K562 (cell line): ENCODE measurements at regions not wholly inside any gene's neighbourhood (a gene's known extent, or its start where the extent isn't known, plus 50 kb on each side); places are given as distances from the start of the nearest gene placed in this dataset.

Source experiments
- ATAC-seq: fragments of 200-7000 bp; cut with Tn5 transposase; 3 replicates; pipeline ENCODE4 v1.9.1; 2020; ENCODE audit warnings: moderate library complexity
- BruUV-seq: library from RNA; stranded (reverse); fragments of 400-500 nt; replicated peaks from 2 replicates; lab custom pipeline; 2021; lab: Mats Ljungman, UMichigan
- CTCF ChIA-PET: fragments of 300-600 bp; formaldehyde crosslinking; extraction: SDS; loops from one replicate; lab custom pipeline; 2021; ENCODE audit warnings: low intra/inter-chr PET ratio; lab: Yijun Ruan, JAX
- POLR2A ChIA-PET: fragments of 300-600, 350-650 bp; sonication (Branson Sonifier 250); formaldehyde crosslinking; extraction: SDS; loops from one replicate; lab custom pipeline; 2021; ENCODE audit warnings: antibody characterized with exemption, inconsistent platforms; lab: Yijun Ruan, JAX
- DNase-seq, 4 experiments: peaks; one replicate each; pipeline versions ENCODE4 v3.0.0 to v3.0.0-alpha.2; 2011 to 2018; ENCODE audit warnings: low spot score in 3 of 4, mixed read lengths in 3 of 4; ENCODE audit errors: extremely low read depth in 1 of 4
- FAIRE-seq: peaks from 2 replicates; lab custom pipeline; 2011; peaks lifted over from hg19 to GRCh38; lab: Jason Lieb, UNC
- H2AFZ ChIP-seq: 2 replicates; pipeline ENCODE4 v1.6.0; 2011; ENCODE audit warnings: low read depth, low read length, control low read depth, inconsistent platforms
- H3K27ac ChIP-seq: fragments of 200-600 bp; 3 replicates; pipeline ENCODE4 v1.8.0; 2011; ENCODE audit warnings: low read depth, mild to moderate bottlenecking, control low read depth, inconsistent platforms, low read length, moderate library complexity, mixed read lengths; ENCODE audit errors: extremely low read depth
- H3K27me3 ChIP-seq, 2 experiments: fragments of 300-600 bp in 1 of 2; 2 replicates in 1 of 2; 3 replicates in 1 of 2; pipeline versions ENCODE4 v1.6.0 to v1.8.0; 2011; ENCODE audit warnings: inconsistent platforms in 2 of 2, low read length in 2 of 2, mild to moderate bottlenecking in 1 of 2, mixed read lengths in 1 of 2, moderate library complexity in 1 of 2; ENCODE audit not compliant: control insufficient read depth in 2 of 2, insufficient read depth in 2 of 2
- H3K36me3 ChIP-seq: fragments of 300-600 bp; 3 replicates; pipeline ENCODE4 v1.8.0; 2011; ENCODE audit warnings: mild to moderate bottlenecking, low read length, inconsistent platforms; ENCODE audit not compliant: control insufficient read depth, insufficient read depth
- H3K4me1 ChIP-seq, 2 experiments: fragments of 200-600 bp in 1 of 2; replicated peaks in 1 of 2; 2 replicates in 1 of 2; 3 replicates in 1 of 2; pipeline versions ENCODE4 v1.5.1 to v1.8.0; 2011; ENCODE audit warnings: inconsistent platforms in 2 of 2, low read length in 2 of 2, mild to moderate bottlenecking in 1 of 2, mixed read lengths in 1 of 2, moderate library complexity in 1 of 2; ENCODE audit not compliant: control insufficient read depth in 2 of 2, insufficient read depth in 2 of 2
- H3K4me2 ChIP-seq: 2 replicates; pipeline ENCODE4 v1.6.1; 2011; ENCODE audit warnings: low read length, control low read depth, inconsistent platforms, mixed read lengths; ENCODE audit not compliant: insufficient read depth
- H3K4me3 ChIP-seq: fragments of 200-600 bp; sonication (generic), shearing (Covaris generic); 2 replicates; pipeline ENCODE4 v1.5.1; 2016; ENCODE audit warnings: control low read depth, inconsistent platforms
- H3K79me2 ChIP-seq: fragments of 200-600 bp; 3 replicates; pipeline ENCODE4 v1.8.0; 2011; ENCODE audit warnings: low read length, inconsistent platforms; ENCODE audit not compliant: control insufficient read depth, insufficient read depth
- H3K9ac ChIP-seq, 2 experiments: 2 replicates each; pipeline versions ENCODE4 v1.6.0 to v1.6.1; 2011; ENCODE audit warnings: low read depth in 2 of 2, low read length in 2 of 2, control low read depth in 1 of 2, inconsistent platforms in 1 of 2, mild to moderate bottlenecking in 1 of 2, mixed read lengths in 1 of 2; ENCODE audit not compliant: insufficient read depth in 1 of 2
- H3K9me1 ChIP-seq: one replicate; pipeline ENCODE4 v1.6.0; 2011; ENCODE audit warnings: inconsistent platforms, mild to moderate bottlenecking, low read length, moderate library complexity; ENCODE audit not compliant: control insufficient read depth, insufficient read depth
- H3K9me3 ChIP-seq: replicated peaks from 2 replicates; pipeline ENCODE4 v1.5.1; 2011; ENCODE audit warnings: low read depth, low read length, inconsistent platforms; ENCODE audit not compliant: control insufficient read depth, insufficient read depth
- H4K20me1 ChIP-seq: replicated peaks from 2 replicates; pipeline ENCODE4 v1.6.1; 2011; ENCODE audit warnings: low read length, inconsistent platforms, mixed read lengths; ENCODE audit not compliant: control insufficient read depth, insufficient read depth
- BCOR ChIP-seq: fragments of 450-650 bp; IDR thresholded peaks from 2 replicates; pipeline ENCODE4 v1.6.1; 2016
- BRF1 ChIP-seq: IDR thresholded peaks from 3 replicates; pipeline ENCODE4 v1.6.1; 2011; ENCODE audit warnings: borderline replicate concordance, mild to moderate bottlenecking; ENCODE audit not compliant: insufficient read length; ENCODE audit errors: extremely low read depth
- CBFB ChIP-seq: sonication (generic); formaldehyde crosslinking; IDR thresholded peaks from 2 replicates; pipeline ENCODE4 v1.4.0; 2020; ENCODE audit warnings: mild to moderate bottlenecking, missing genetic modification reagents
- HDAC3 ChIP-seq: fragments of 450-650 bp; IDR thresholded peaks from 2 replicates; pipeline ENCODE4 v1.6.1; 2018; ENCODE audit warnings: borderline replicate concordance, mild to moderate bottlenecking, moderate library complexity; ENCODE audit not compliant: partially characterized antibody
- LEF1 ChIP-seq: fragments of 450-650 bp; IDR thresholded peaks from 2 replicates; pipeline ENCODE4 v1.6.1; 2016; ENCODE audit warnings: mild to moderate bottlenecking
- MTA1 ChIP-seq: fragments of 450-650 bp; IDR thresholded peaks from 2 replicates; pipeline ENCODE4 v1.6.1; 2017; ENCODE audit warnings: borderline replicate concordance
- NBN ChIP-seq: fragments of 450-650 bp; IDR thresholded peaks from 2 replicates; pipeline ENCODE4 v1.6.1; 2016; ENCODE audit warnings: low read depth, mild to moderate bottlenecking
- PURB ChIP-seq: sonication (generic); formaldehyde crosslinking; IDR thresholded peaks from 2 replicates; pipeline ENCODE4 v1.9.0; 2021; ENCODE audit warnings: low read depth, mild to moderate bottlenecking, missing genetic modification reagents
- RCOR1 ChIP-seq, 2 experiments: IDR thresholded peaks; 2 replicates each; pipeline ENCODE4 v1.6.1; 2012; ENCODE audit warnings: low read depth in 2 of 2, low read length in 2 of 2, borderline replicate concordance in 1 of 2, improper control_type of control experiment in 1 of 2
- RFX5 ChIP-seq: IDR thresholded peaks from 2 replicates; pipeline ENCODE4 v1.6.1; 2011; ENCODE audit warnings: low read depth, mild to moderate bottlenecking, improper control_type of control experiment, low read length
- SMAD1 ChIP-seq: fragments of 150-350 bp; IDR thresholded peaks from 2 replicates; pipeline ENCODE4 v1.6.1; 2014; ENCODE audit warnings: low read length, low read depth; ENCODE audit not compliant: partially characterized antibody
- XRCC5 ChIP-seq: fragments of 200-400 bp; formaldehyde crosslinking; IDR thresholded peaks from 2 replicates; pipeline ENCODE4 v1.6.1; 2017; ENCODE audit warnings: low read depth, mild to moderate bottlenecking, low read length
- ZEB2 ChIP-seq: fragments of 450-650 bp; IDR thresholded peaks from 2 replicates; pipeline ENCODE4 v1.6.1; 2016
- ZNF274 ChIP-seq: IDR thresholded peaks from 2 replicates; pipeline ENCODE4 v1.6.1; 2011; ENCODE audit warnings: low read depth, mild to moderate bottlenecking, low read length, moderate library complexity, borderline replicate concordance
- ZNF408 ChIP-seq: fragments of 250-450 bp; sonication (Bioruptor Pico); IDR thresholded peaks from 2 replicates; pipeline ENCODE4 v1.4.0; 2020; ENCODE audit warnings: low read depth, mild to moderate bottlenecking, moderate library complexity
- ZNF586 ChIP-seq: fragments of 450-650 bp; formaldehyde crosslinking; conservative IDR thresholded peaks from 2 replicates; pipeline ENCODE4 v1.4.0; 2020; ENCODE audit warnings: mild to moderate bottlenecking, moderate library complexity
- WGBS: fragments of 100-300 bp; shearing (Covaris generic); methylation state at CpG from one replicate; pipeline ENCODE4 v1.1.6; 2016; ENCODE audit warnings: low coverage, mixed read lengths; ENCODE audit not compliant: insufficient coverage; ENCODE audit errors: missing lambda C conversion rate; 5-methylcytosine and 5-hydroxymethylcytosine counted together
- in situ Hi-C: fragments of 300-500 bp; cut with MboI; formaldehyde crosslinking; loops from 4 replicates; pipeline ENCODE4 v1.15.0; 2018; ENCODE audit warnings: inconsistent platforms, mixed read lengths
- intact Hi-C: fragments of 100-400 bp; cut with micrococcal nuclease; formaldehyde crosslinking; loops from 2 replicates; pipeline ENCODE4 v1.14.2; 2022
- TF ChIP-seq, protein P1 (sequence below): fragments of 250-450 bp; sonication (Bioruptor Pico); IDR thresholded peaks from 2 replicates; pipeline ENCODE4 v1.8.0; 2021; ENCODE audit warnings: borderline replicate concordance, mild to moderate bottlenecking, moderate library complexity; ENCODE audit not compliant: poor library complexity, severe bottlenecking

DNA sequence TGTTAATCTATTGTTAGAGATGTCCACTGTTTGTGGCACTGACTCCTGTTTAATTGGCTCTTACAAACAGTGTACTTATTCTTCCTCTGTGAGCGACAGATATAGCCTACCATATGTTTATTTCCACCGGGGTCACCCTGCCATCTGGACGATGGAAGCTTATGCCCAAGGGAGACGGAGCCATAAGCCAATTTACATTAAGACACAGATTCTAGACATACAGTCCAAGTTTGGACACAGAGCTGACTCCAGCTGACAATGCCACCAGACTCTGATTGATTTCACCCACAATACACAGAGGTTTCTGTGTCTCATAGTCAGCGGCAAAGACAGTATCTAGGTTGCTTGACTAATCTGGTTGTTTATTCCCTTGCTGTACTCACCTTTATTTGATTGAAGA lies 198.9 kb downstream of the ENC1 start:
- Histone ChIP-seq H3K4me3 (no peak overlapping the region), H3K9ac (no peak overlapping the region), H3K79me2 (no peaks in the 10 kb centered on the region), H3K4me1 (no peaks in the 10 kb centered on the region; a peak in 1 of 5 replicates), H3K9me3 (no peaks in the 10 kb centered on the region), H3K4me2 (no peak overlapping the region), H4K20me1 (no peaks in the 10 kb centered on the region), H2AFZ (no peak overlapping the region), H3K27me3 (peaks cover 0 to 5% of the 10 kb centered on the region in 2 experiments; a peak in 2 of 5 replicates), H3K36me3 (no peaks in the 10 kb centered on the region), H3K9me1 (no peaks in the 10 kb centered on the region), H3K27ac (no peak overlapping the region)
- intact Hi-C loops, result no loop called here
- BruUV-seq, result no TSS peak
- in situ Hi-C loops, result no loop called here
- FAIRE-seq (no peak), DNase-seq (no peak), ATAC-seq (no peak)
- CTCF ChIA-PET, result no interaction called here
- no peak for TF ChIP-seq ZNF586 (CRISPR knock-in tag)
- no peak for TF ChIP-seq SMAD1
- no peak for TF ChIP-seq PURB
- TF ChIP-seq ZNF408 (CRISPR knock-in tag), result no peak
- no peak for TF ChIP-seq RCOR1 (IDR thresholded peaks at IDR 0.05; ENCODE audit: borderline replicate concordance in 1 of 2, low read depth in 2 of 2, low read length in 2 of 2)
- no peak for TF ChIP-seq XRCC5
- TF ChIP-seq, protein P1, sequence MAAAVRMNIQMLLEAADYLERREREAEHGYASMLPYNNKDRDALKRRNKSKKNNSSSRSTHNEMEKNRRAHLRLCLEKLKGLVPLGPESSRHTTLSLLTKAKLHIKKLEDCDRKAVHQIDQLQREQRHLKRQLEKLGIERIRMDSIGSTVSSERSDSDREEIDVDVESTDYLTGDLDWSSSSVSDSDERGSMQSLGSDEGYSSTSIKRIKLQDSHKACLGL (CRISPR knock-in tag), result no peak
- TF ChIP-seq LEF1, result no peak
- no peak for TF ChIP-seq ZNF274
- no peak for TF ChIP-seq BRF1
- TF ChIP-seq CBFB (CRISPR knock-in tag), result no peak
- no peak for TF ChIP-seq HDAC3
- no peak for TF ChIP-seq RFX5
- no peak for TF ChIP-seq BCOR
- TF ChIP-seq MTA1, result no peak
- TF ChIP-seq ZEB2, result no peak
- no peak for TF ChIP-seq NBN
- POLR2A ChIA-PET, result no interaction called here
- 2% methylated on average over 5 of the region's 5 CpGs for WGBS
